HL-60 (cell line): ENCODE measurements at regions not wholly inside any gene's neighbourhood (a gene's known extent, or its start where the extent isn't known, plus 50 kb on each side); places are given as distances from the start of the nearest gene placed in this dataset.
"Not testable (repeated sequence)": the region's sequence is repeated elsewhere in the genome, so short reads cannot be mapped to it uniquely, and the experiment has no call there.

Experiments
- DNase-seq, 2 experiments: peaks; one replicate each; pipeline ENCODE4 v3.0.0-alpha.2; 2010 to 2020; ENCODE audit warnings: low read depth in 1 of 2, low spot score in 1 of 2
- H3K27ac ChIP-seq: fragments of 250-450 bp; sonication (Bioruptor Pico); replicated peaks from 2 replicates; pipeline ENCODE4 v1.5.1; 2020; ENCODE audit warnings: mild to moderate bottlenecking, moderate library complexity
- H3K27me3 ChIP-seq: fragments of 250-450 bp; sonication (Bioruptor Pico); 2 replicates; pipeline ENCODE4 v1.5.1; 2021; ENCODE audit warnings: mild to moderate bottlenecking, moderate library complexity; ENCODE audit not compliant: insufficient read depth, poor library complexity, severe bottlenecking
- H3K4me3 ChIP-seq: replicated peaks from 2 replicates; pipeline ENCODE4 v1.5.1; 2011; ENCODE audit warnings: mild to moderate bottlenecking, control low read depth, low read length; ENCODE audit not compliant: insufficient read depth
- CTCF ChIP-seq: IDR thresholded peaks from one replicate; pipeline ENCODE4 v1.5.1; 2011; ENCODE audit warnings: low read length, control low read depth, inconsistent platforms; ENCODE audit not compliant: insufficient read depth
- GABPA ChIP-seq: IDR thresholded peaks from 2 replicates; pipeline ENCODE4 v1.6.1; 2012; ENCODE audit warnings: low read depth
- POLR2AphosphoS5 ChIP-seq: IDR thresholded peaks from 2 replicates; pipeline ENCODE4 v1.6.1; 2012; ENCODE audit warnings: low read depth
- REST ChIP-seq: IDR thresholded peaks from 2 replicates; pipeline ENCODE4 v1.6.1; 2012; ENCODE audit warnings: low read depth; ENCODE audit not compliant: insufficient replicate concordance
- SPI1 ChIP-seq: IDR thresholded peaks from 2 replicates; pipeline ENCODE4 v1.6.1; 2012; ENCODE audit warnings: low read depth, mild to moderate bottlenecking, borderline replicate concordance

DNA sequence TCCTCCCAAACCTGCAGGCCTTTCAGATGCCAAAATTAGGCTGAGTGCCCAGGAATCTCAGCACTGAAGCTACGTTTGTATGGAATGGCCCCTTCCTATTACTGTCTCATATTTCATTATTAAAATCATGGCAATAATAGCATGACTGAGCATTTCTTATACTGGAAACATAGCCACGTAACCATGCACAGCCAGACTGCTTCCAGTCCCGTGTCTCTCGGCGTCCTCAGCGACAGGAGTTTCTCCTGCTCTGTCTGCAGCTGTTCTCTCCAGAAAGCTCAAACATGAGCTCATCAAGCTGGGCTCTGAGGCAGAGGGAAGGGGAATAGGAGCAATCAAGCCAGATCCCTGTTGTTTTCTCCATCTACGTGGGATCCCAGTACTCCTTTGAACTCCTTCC lies 104.0 kb downstream of the CDC7 start:
- Histone ChIP-seq H3K27me3 (no peaks in the 10 kb centered on the region), H3K27ac (no peak overlapping the region), H3K4me3 (no peak overlapping the region)
- TF ChIP-seq GABPA (no peak), CTCF (no peak), POLR2AphosphoS5 (no peak), SPI1 (no peak), REST (no peak)
- DNase-seq: no peak

DNA sequence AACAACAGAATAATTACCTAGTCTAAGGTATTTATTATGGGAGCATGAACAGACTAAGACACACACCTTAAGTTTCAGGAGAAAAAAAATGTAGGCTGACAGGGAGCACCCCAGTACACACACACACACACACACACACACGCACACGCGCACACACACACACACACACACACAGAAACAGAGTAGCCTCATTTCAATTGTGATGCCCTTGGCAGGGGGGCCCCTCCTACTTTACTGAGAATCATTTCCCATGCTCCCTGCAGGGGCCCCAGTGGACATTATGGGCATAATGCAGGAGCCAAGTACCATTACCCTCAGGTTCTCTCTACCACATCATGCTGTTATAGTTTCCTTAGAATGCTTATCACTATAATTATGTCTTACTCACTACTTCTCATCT lies 104.9 kb downstream of the CDC7 start:
- DNase-seq: no peak
- Histone ChIP-seq H3K27me3 (no peaks in the 10 kb centered on the region), H3K4me3 (no peak overlapping the region), H3K27ac (no peak overlapping the region)
- no peak for TF ChIP-seq CTCF
- TF ChIP-seq POLR2AphosphoS5: no peak
- TF ChIP-seq GABPA: no peak
- no peak for TF ChIP-seq SPI1

DNA sequence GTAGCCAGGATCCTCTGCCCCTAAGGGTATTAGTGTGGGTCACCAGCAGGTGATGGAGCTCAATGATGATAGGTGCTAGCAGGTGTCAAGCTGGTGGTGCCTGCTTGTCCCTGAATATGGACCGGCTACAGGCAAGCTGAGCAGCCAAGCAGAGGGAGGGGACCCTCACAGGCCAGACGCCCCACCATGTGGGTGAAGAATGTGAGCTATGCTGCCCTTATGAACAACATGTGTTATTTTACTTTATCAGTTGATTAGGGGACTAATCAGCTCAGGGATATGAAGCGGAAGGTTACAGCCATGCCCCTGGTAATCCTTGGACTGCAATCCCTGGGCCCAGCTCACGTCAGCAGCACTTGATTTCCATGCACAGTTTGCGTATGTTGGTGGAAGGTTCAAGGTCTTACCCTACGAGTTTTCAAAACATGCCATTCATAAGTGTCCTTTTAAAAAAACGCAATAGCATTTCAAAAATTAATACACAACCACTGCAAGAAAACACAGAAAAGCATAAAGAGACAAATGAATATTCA lies 106.0 kb downstream of the CDC7 start:
- TF ChIP-seq POLR2AphosphoS5 (no peak), CTCF (no peak), REST (no peak), GABPA (no peak)
- no peak for DNase-seq
- Histone ChIP-seq H3K4me3 (no peak overlapping the region), H3K27ac (no peak overlapping the region), H3K27me3 (no peaks in the 10 kb centered on the region)

DNA sequence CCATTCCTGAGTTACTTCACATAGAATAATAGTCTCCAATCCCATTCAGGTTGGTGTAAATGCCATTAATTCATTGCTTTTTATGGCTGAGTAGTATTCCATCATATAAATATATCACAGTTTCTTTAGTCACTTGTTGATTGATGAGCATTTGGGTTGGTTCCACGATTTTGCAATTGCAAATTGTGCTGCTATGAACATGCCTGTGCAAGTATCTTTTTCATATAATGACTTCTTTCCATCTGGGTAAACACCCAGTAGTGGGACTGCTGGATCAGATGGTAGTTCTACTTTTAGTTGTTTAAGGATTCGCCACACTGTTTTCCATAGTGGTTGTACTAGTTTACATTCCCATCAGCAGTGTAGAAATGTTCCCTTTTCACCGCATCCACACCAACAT lies 107.0 kb downstream of the CDC7 start:
- not testable (repeated sequence) for H3K27me3 ChIP-seq, H3K27ac ChIP-seq, H3K4me3 ChIP-seq, DNase-seq
